ACC112 (cell line): ENCODE measurements at regions not wholly inside any gene's neighbourhood (a gene's known extent, or its start where the extent isn't known, plus 50 kb on each side); places are given as distances from the start of the nearest gene placed in this dataset.
A peak's percentile ranks its signal among the peaks of the same experiment; 100 is the strongest.
"Not testable (repeated sequence)": the region's sequence is repeated elsewhere in the genome, so short reads cannot be mapped to it uniquely, and the experiment has no call there.

ENCODE experiments used
- H2AFZ ChIP-seq: fragments of 200-600 bp; sonication (generic); one replicate; pipeline ENCODE4 v1.6.0; 2017; ENCODE audit warnings: antibody characterized with exemption, low read length; ENCODE audit not compliant: unreplicated experiment
- H3K27ac ChIP-seq: fragments of 200-600 bp; sonication (generic); 2 replicates; pipeline ENCODE4 v1.5.1; 2014; ENCODE audit warnings: low read depth, mild to moderate bottlenecking, antibody characterized with exemption, low read length, moderate library complexity
- H3K27me3 ChIP-seq: fragments of 200-600 bp; sonication (generic); 2 replicates; pipeline ENCODE4 v1.6.1; 2014; ENCODE audit warnings: mild to moderate bottlenecking, antibody characterized with exemption, low read length, moderate library complexity, mixed read lengths; ENCODE audit not compliant: insufficient read depth
- H3K36me3 ChIP-seq: fragments of 200-600 bp; sonication (generic); 2 replicates; pipeline ENCODE4 v1.6.1; 2016; ENCODE audit warnings: mild to moderate bottlenecking, antibody characterized with exemption, low read length, moderate library complexity, mixed read lengths; ENCODE audit not compliant: insufficient read depth
- H3K4me1 ChIP-seq: fragments of 200-600 bp; sonication (generic); one replicate; pipeline ENCODE4 v1.6.1; 2016; ENCODE audit warnings: low read length, mixed read lengths; ENCODE audit not compliant: insufficient read depth, unreplicated experiment, control insufficient read depth
- H3K4me3 ChIP-seq: fragments of 200-600 bp; sonication (generic); 2 replicates; pipeline ENCODE4 v1.5.1; 2014; ENCODE audit warnings: mild to moderate bottlenecking, low read depth, low read length
- H3K79me2 ChIP-seq: fragments of 200-600 bp; sonication (generic); one replicate; pipeline ENCODE4 v1.6.0; 2016; ENCODE audit warnings: low read length; ENCODE audit not compliant: control insufficient read depth, unreplicated experiment, insufficient read depth

DNA sequence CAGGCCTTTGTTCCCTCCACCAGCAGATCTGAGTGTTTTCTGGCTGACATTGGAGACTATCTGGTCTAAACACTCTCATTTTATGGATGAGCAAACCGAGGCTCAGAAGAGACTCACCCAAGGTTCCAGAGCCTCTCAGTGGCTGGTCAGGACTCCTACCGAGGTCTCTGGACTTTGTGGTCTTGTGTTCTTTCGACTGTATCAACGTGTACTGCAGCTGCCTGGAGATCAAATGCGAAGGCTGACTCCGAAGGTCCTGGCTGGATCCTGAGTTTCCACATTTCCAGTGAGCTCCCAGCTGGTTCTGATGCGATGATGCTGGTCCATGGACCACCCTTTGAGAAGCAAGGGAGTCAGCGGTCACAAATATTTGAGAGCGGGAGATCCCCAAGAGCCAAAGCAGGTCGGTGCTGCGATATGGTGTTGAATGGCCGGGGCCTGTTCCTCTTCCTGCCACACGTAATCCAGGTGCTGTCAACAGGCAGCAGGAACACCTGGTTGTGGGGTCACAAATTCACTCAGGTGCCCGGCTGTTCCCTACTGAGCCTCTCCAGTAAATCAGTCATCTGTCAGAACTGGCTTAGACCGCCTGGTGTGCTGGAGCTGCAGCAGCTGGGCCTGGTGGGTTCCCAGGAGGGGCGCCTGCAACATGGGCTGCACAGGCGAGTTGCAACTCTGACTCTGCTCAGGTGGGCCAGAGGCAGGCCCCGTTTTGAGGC lies 94.8 kb upstream of the USP24 start:
- H3K4me3 ChIP-seq = no peak overlapping the region
- H3K36me3 ChIP-seq = no peaks in the 10 kb centered on the region
- H3K79me2 ChIP-seq = no peaks in the 10 kb centered on the region
- no peaks in the 10 kb centered on the region for H3K27me3 ChIP-seq
- H3K27ac ChIP-seq = peak overlapping the region; percentile 62
- H2AFZ ChIP-seq = no peak overlapping the region
- H3K4me1 ChIP-seq = peaks cover 50% of the 10 kb centered on the region

DNA sequence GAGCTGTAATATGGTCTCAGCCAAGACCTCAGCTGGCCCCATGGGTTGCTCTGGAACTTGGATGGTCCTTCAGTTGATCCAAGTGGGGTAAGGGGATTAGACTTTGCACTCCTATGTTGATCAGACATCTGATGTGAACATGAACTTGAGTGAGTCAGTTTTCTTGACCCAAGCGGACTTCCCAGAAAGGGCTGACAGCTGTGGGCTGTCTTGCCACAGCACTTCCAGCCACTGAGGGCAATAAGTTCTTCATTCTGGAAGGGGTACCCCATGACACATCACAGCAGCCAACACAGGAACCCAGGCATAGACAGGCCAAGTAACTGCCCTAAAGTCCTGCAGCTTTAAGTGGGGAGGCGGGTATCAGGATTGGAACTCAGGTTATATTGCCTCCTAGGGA lies 93.9 kb upstream of the USP24 start:
- no peaks in the 10 kb centered on the region for H3K27me3 ChIP-seq
- H3K4me1 ChIP-seq = peaks cover 49% of the 10 kb centered on the region
- H3K27ac ChIP-seq = no peak overlapping the region
- H2AFZ ChIP-seq = no peak overlapping the region
- no peak overlapping the region for H3K4me3 ChIP-seq
- H3K79me2 ChIP-seq = no peaks in the 10 kb centered on the region
- no peaks in the 10 kb centered on the region for H3K36me3 ChIP-seq

- Histone ChIP-seq H3K79me2 (no peaks in the 10 kb centered on the region), H2AFZ (no peak overlapping the region), H3K27ac (no peak overlapping the region), H3K27me3 (no peaks in the 10 kb centered on the region), H3K4me1 (peaks cover 26% of the 10 kb centered on the region), H3K36me3 (no peaks in the 10 kb centered on the region), H3K4me3 (no peak overlapping the region)
Measured at GRCh38 chr1:55305735-55306134, 90.6 kb upstream of the USP24 start.

DNA sequence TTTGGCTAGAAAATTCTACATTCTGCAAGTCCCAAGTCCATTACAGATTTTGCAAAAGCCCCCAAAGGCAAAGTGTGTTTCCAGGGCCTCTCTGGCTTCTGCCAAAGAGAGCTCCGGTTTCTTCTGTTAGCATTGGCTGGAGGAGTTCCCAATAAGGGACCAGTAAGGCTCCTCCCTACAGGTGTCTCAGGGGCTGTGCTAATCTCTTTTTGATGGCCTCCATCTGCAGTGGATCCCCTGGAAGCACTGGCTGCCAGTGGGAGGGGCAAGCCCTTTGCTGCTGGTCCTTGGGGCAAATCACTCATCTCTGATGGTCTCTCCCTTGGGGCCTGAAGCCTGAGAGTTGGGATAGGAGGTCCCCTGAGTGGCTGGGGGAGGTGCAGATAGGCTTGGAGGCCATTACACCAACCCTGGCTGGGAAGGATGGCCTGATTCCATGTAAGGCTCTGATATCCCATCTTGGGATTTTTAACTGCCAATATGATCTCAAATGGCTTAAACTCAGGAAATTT lies 89.1 kb upstream of the USP24 start:
- Histone ChIP-seq H3K27me3 (no peaks in the 10 kb centered on the region), H2AFZ (no peak overlapping the region), H3K27ac (no peak overlapping the region), H3K4me1 (peaks cover 15% of the 10 kb centered on the region), H3K4me3 (no peak overlapping the region), H3K79me2 (no peaks in the 10 kb centered on the region), H3K36me3 (no peaks in the 10 kb centered on the region)

DNA sequence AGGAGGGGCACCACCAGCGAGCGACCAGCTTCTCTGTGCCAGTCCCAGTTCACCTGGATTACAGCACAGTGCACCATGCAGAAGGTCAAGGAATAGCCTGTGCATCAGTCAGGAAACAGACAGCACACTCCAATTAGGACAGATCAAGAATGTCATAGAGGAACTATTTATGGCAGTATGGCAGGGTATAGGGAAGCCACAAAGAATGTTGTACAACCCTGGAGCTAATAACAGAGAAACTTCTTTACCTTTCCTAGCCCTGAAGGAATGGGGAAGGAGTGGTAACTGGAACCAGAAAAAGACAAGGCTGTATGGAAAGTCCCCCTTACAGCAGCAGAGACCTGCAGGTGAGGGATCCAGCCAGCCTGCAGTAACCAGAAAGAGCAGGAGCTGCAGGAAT lies 87.8 kb upstream of the USP24 start:
- Histone ChIP-seq H2AFZ (no peak overlapping the region), H3K36me3 (no peaks in the 10 kb centered on the region), H3K27ac (no peak overlapping the region), H3K27me3 (no peaks in the 10 kb centered on the region), H3K4me1 (peaks cover 10% of the 10 kb centered on the region), H3K4me3 (no peak overlapping the region), H3K79me2 (no peaks in the 10 kb centered on the region)

DNA sequence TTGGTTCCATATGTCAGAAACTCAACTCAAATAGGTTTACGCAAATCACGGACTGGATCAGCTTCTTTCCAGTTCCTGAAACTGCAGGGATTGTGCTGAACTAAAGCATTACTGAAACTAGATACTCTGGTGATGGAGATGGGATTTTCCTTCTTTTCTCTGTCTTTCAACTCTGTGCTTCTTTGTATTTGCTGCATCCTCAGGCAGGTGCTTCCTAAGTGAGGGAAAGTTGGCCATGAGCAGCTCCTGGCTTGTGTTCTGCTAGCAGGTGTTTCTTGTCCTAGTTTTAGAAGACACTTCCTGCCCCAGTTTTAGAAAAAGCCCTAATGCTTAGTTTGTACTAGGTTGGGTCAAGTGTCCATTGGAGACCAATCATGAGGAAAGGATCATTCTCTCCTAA lies 86.7 kb upstream of the USP24 start:
- Histone ChIP-seq H3K36me3 (no peaks in the 10 kb centered on the region), H2AFZ (no peak overlapping the region), H3K79me2 (no peaks in the 10 kb centered on the region), H3K4me3 (no peak overlapping the region), H3K27ac (no peak overlapping the region), H3K4me1 (peaks cover 10% of the 10 kb centered on the region), H3K27me3 (no peaks in the 10 kb centered on the region)

GRCh38 chr1:55300975-55301374 lies 85.8 kb upstream of the USP24 start:
- Histone ChIP-seq H2AFZ (no peak overlapping the region), H3K79me2 (no peaks in the 10 kb centered on the region), H3K36me3 (no peaks in the 10 kb centered on the region), H3K4me1 (peaks cover 6% of the 10 kb centered on the region), H3K27me3 (no peaks in the 10 kb centered on the region), H3K4me3 (no peak overlapping the region), H3K27ac (no peak overlapping the region)

- no peaks in the 10 kb centered on the region for H3K4me1 ChIP-seq
- H3K79me2 ChIP-seq = no peaks in the 10 kb centered on the region
- H3K36me3 ChIP-seq = no peaks in the 10 kb centered on the region
- H3K27ac ChIP-seq = no peak overlapping the region
- no peak overlapping the region for H2AFZ ChIP-seq
- no peak overlapping the region for H3K4me3 ChIP-seq
- no peaks in the 10 kb centered on the region for H3K27me3 ChIP-seq
Measured at GRCh38 chr1:55298167-55298894, 83.2 kb upstream of the USP24 start.

- H3K27ac ChIP-seq, H2AFZ ChIP-seq, H3K79me2 ChIP-seq, H3K27me3 ChIP-seq, H3K4me3 ChIP-seq, H3K36me3 ChIP-seq, H3K4me1 ChIP-seq: not testable (repeated sequence)
Measured at GRCh38 chr1:55296247-55296646, 81.1 kb upstream of the USP24 start.

DNA sequence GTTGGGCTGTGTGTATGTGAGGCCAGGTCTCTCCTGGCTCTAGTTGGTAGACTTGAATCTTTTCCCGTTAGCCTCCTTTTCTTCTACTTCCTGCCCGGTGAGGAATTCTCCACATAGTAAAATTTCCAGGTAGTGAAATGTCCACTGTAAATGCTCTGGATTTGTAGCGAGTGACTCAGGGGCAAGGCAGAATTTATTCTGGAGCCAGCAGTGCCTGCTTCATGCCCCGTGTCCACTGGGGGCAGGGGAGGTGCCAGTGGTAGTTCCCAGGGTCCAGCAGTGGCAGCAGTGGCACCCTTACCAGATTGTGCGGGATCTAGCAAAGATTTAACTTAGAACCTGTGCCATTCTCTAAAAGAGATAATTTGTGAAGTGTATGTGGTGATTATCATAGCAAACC lies 74.5 kb upstream of the USP24 start:
- no peak overlapping the region for H2AFZ ChIP-seq
- H3K79me2 ChIP-seq = no peaks in the 10 kb centered on the region
- no peak overlapping the region for H3K27ac ChIP-seq
- H3K4me1 ChIP-seq = peaks cover 16% of the 10 kb centered on the region
- H3K4me3 ChIP-seq = no peak overlapping the region
- no peaks in the 10 kb centered on the region for H3K36me3 ChIP-seq
- no peaks in the 10 kb centered on the region for H3K27me3 ChIP-seq

DNA sequence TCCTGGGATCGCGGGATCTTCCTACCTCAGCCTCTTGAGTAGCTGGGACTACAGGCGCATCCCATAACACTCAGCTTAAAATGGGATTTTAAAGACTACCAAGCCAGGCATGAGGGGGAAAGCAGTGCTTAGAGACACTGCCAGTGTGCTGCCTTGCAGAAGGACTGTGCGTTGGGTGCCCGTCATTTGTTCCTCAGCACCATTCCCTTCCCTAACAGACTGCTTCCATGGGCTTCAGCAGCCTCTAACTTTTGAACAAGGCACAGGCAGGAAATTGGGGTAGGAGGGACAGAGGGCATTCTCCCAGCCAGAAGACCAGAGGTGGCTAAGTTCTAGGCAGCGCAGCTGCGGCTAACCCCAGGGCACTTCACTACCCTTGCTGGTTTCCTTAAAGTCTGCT lies 73.9 kb upstream of the USP24 start:
- H3K4me1 ChIP-seq = peaks cover 16% of the 10 kb centered on the region
- H3K27ac ChIP-seq = no peak overlapping the region
- H2AFZ ChIP-seq = no peak overlapping the region
- no peaks in the 10 kb centered on the region for H3K36me3 ChIP-seq
- no peak overlapping the region for H3K4me3 ChIP-seq
- no peaks in the 10 kb centered on the region for H3K79me2 ChIP-seq
- H3K27me3 ChIP-seq = no peaks in the 10 kb centered on the region
